ENCODE measurements at regions not wholly inside any gene's neighbourhood (a gene's known extent, or its start where the extent isn't known, plus 50 kb on each side); places are given as distances from the start of the nearest gene placed in this dataset.

- Histone ChIP-seq H3K79me2 (ENCODE audit: insufficient read depth, low read length) (no peaks in the 10 kb centered on the region), H4K20me1 (ENCODE audit: insufficient read depth, low read length) (no peaks in the 10 kb centered on the region), H3K4me1 (ENCODE audit: insufficient read depth, low read length) (no peaks in the 10 kb centered on the region), H2AFZ (ENCODE audit: low read length) (no peak overlapping the region), H3K27ac (ENCODE audit: extremely low read length, insufficient read depth, low read length) (no peak overlapping the region), H3K36me3 (replicated peaks in 1 of 2; ENCODE audit: control insufficient read depth in 1 of 2, insufficient read depth in 2 of 2, low read length in 2 of 2) (no peaks in the 10 kb centered on the region), H3K4me3 (replicated peaks in 1 of 3; ENCODE audit: insufficient read depth in 1 of 3, low read depth in 2 of 3, low read length in 3 of 3) (no peak overlapping the region), H3K27me3 (ENCODE audit: control insufficient read depth in 1 of 2, insufficient read depth in 2 of 2, low read length in 2 of 2) (no peaks in the 10 kb centered on the region), H3K9me3 (ENCODE audit: low read length) (no peaks in the 10 kb centered on the region; the same call in 1 of the 2 replicates), H3K4me2 (ENCODE audit: low read depth, low read length) (no peak overlapping the region), H3K9ac (ENCODE audit: insufficient read depth, low read depth, low read length) (no peak overlapping the region)
- FAIRE-seq (no peak), DNase-seq (ENCODE audit: low spot score) (no peak), ATAC-seq (no peak)
- intact Hi-C loops (cut with micrococcal nuclease; ENCODE audit: unreplicated experiment): no loop called here
- POLR2A ChIA-PET: no interaction called here
- BruUV-seq (replicated peaks): no TSS peak
- WGBS (ENCODE audit: low lambda C conversion rate): 42% methylated on average over 13 of the region's 19 CpGs
- in situ Hi-C loops (cut with HindIII; ENCODE audit: extremely low pct_ligation_motif_present, low pct_unique_long_range_greater_than_20kb): no loop called here
- CTCF ChIA-PET (ENCODE audit: low intra/inter-chr PET ratio, low total read pairs): no interaction called here
- TF ChIP-seq NFIB (CRISPR knock-in tag; IDR thresholded peaks at IDR 0.05; ENCODE audit: borderline replicate concordance): no peak
- TF ChIP-seq ZNF138 (CRISPR knock-in tag; IDR thresholded peaks at IDR 0.05; ENCODE audit: low read depth): no peak
- no peak for TF ChIP-seq SNAI1 (CRISPR knock-in tag; IDR thresholded peaks at IDR 0.05; ENCODE audit: borderline replicate concordance)
Observed at GRCh38 chr5:24314106-24314505, 330.7 kb downstream of the CDH10 start.

DNA sequence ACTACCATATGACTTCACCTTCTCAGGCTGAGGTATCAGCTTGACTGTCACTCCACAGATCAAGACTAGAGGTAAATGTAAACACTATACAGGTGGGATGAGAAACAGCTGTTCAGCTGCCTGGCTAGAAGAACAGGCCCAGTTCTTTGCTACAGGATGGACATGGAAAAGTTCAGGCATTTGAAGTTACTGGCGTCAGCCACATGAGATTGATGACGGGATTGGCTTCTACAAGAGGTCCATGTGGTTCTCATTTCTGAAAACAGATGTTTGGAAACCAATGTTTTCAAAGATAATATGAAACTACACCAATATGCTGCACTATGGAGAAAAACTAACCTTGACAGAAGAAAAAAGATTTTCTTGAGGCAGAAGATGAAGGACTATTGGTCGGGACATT lies 324.1 kb downstream of the CDH10 start:
- no peak for DNase-seq (ENCODE audit: low spot score)
- in situ Hi-C loops (cut with HindIII; ENCODE audit: extremely low pct_ligation_motif_present, low pct_unique_long_range_greater_than_20kb) (no loop called here), intact Hi-C loops (cut with micrococcal nuclease; ENCODE audit: unreplicated experiment) (no loop called here)
- H3K27ac ChIP-seq (ENCODE audit: extremely low read length, insufficient read depth, low read length): no peak overlapping the region
- no peaks in the 10 kb centered on the region for H3K4me1 ChIP-seq (ENCODE audit: insufficient read depth, low read length)
- H3K9ac ChIP-seq (ENCODE audit: insufficient read depth, low read depth, low read length): no peak overlapping the region
- no TSS peak for BruUV-seq (replicated peaks)
- no peak overlapping the region for H3K4me2 ChIP-seq (ENCODE audit: low read depth, low read length)
- H3K4me3 ChIP-seq (replicated peaks in 1 of 3; ENCODE audit: insufficient read depth in 1 of 3, low read depth in 2 of 3, low read length in 3 of 3): no peak overlapping the region
- no peaks in the 10 kb centered on the region for H3K27me3 ChIP-seq (ENCODE audit: control insufficient read depth in 1 of 2, insufficient read depth in 2 of 2, low read length in 2 of 2)
- no peak overlapping the region for H2AFZ ChIP-seq (ENCODE audit: low read length)
- no peaks in the 10 kb centered on the region for H4K20me1 ChIP-seq (ENCODE audit: insufficient read depth, low read length)
- CTCF ChIA-PET (ENCODE audit: low intra/inter-chr PET ratio, low total read pairs): no interaction called here
- H3K79me2 ChIP-seq (ENCODE audit: insufficient read depth, low read length): no peaks in the 10 kb centered on the region
- no peak for FAIRE-seq
- no peaks in the 10 kb centered on the region for H3K36me3 ChIP-seq (replicated peaks in 1 of 2; ENCODE audit: control insufficient read depth in 1 of 2, insufficient read depth in 2 of 2, low read length in 2 of 2)
- ATAC-seq: no peak
- POLR2A ChIA-PET: no interaction called here
- 0% methylated on average over 3 of the region's 3 CpGs for WGBS (ENCODE audit: low lambda C conversion rate)
- no peaks in the 10 kb centered on the region; the same call in 1 of the 2 replicates for H3K9me3 ChIP-seq (ENCODE audit: low read length)
- TF ChIP-seq ZNF577 (CRISPR knock-in tag; IDR thresholded peaks at IDR 0.05; ENCODE audit: borderline replicate concordance, low read depth) (no peak), SRY (CRISPR knock-in tag; IDR thresholded peaks at IDR 0.05) (no peak), E2F5 (CRISPR knock-in tag; conservative IDR thresholded peaks at IDR 0.05) (no peak), ZNF24 (IDR thresholded peaks at IDR 0.05) (no peak), ZEB1 (IDR thresholded peaks at IDR 0.05; ENCODE audit: insufficient replicate concordance, low read depth) (no peak), MXI1 (IDR thresholded peaks at IDR 0.05; ENCODE audit: borderline replicate concordance, low read depth, low read length) (no peak), BATF2 (CRISPR knock-in tag; IDR thresholded peaks at IDR 0.05) (no peak), TBP (CRISPR knock-in tag; IDR thresholded peaks at IDR 0.05) (no peak), ZNF496 (CRISPR knock-in tag; IDR thresholded peaks at IDR 0.05; ENCODE audit: insufficient replicate concordance) (no peak), SALL2 (CRISPR knock-in tag; IDR thresholded peaks at IDR 0.05) (no peak), HMG20A (CRISPR knock-in tag; IDR thresholded peaks at IDR 0.05; ENCODE audit: borderline replicate concordance) (no peak), NFRKB (IDR thresholded peaks at IDR 0.05) (no peak)
- TF ChIP-seq, protein P1, sequence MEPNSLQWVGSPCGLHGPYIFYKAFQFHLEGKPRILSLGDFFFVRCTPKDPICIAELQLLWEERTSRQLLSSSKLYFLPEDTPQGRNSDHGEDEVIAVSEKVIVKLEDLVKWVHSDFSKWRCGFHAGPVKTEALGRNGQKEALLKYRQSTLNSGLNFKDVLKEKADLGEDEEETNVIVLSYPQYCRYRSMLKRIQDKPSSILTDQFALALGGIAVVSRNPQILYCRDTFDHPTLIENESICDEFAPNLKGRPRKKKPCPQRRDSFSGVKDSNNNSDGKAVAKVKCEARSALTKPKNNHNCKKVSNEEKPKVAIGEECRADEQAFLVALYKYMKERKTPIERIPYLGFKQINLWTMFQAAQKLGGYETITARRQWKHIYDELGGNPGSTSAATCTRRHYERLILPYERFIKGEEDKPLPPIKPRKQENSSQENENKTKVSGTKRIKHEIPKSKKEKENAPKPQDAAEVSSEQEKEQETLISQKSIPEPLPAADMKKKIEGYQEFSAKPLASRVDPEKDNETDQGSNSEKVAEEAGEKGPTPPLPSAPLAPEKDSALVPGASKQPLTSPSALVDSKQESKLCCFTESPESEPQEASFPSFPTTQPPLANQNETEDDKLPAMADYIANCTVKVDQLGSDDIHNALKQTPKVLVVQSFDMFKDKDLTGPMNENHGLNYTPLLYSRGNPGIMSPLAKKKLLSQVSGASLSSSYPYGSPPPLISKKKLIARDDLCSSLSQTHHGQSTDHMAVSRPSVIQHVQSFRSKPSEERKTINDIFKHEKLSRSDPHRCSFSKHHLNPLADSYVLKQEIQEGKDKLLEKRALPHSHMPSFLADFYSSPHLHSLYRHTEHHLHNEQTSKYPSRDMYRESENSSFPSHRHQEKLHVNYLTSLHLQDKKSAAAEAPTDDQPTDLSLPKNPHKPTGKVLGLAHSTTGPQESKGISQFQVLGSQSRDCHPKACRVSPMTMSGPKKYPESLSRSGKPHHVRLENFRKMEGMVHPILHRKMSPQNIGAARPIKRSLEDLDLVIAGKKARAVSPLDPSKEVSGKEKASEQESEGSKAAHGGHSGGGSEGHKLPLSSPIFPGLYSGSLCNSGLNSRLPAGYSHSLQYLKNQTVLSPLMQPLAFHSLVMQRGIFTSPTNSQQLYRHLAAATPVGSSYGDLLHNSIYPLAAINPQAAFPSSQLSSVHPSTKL (CRISPR knock-in tag; IDR thresholded peaks at IDR 0.05): no peak

Data from HepG2 (cell line).